ENCODE measurements at regions not wholly inside any gene's neighbourhood (a gene's known extent, or its start where the extent isn't known, plus 50 kb on each side); places are given as distances from the start of the nearest gene placed in this dataset.
A peak's percentile ranks its signal among the peaks of the same experiment; 100 is the strongest.

DNA sequence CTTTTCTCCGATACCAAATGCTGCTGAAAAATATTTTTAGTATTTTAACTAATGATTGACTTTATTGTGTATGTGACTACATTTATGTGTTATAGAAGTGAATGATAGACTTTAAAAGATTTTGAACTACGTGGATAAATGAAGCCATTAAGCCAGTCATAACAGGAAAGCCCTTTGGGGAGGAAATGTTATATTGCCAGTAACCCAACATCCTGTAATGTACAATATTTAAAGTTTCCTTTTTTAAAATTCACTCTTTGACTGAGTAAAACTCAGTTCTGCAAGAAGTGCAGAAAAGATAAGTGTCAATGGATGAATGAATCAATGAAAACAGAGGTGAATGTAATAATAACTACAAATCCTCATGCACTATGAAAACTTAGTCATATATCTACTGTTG is 102.6 kb upstream of the TLE4 start:
- H3K4me1 ChIP-seq (ENCODE audit: insufficient read depth, low read length, poor library complexity, severe bottlenecking), result no peaks in the 10 kb centered on the region
- intact Hi-C loops (cut with micrococcal nuclease; ENCODE audit: unreplicated experiment), result no loop called here
- no peak for DNase-seq (ENCODE audit: low spot score)
- H3K9me3 ChIP-seq (ENCODE audit: low read depth, low read length, poor library complexity, severe bottlenecking), result no peaks in the 10 kb centered on the region
- no peaks in the 10 kb centered on the region for H3K27me3 ChIP-seq (replicated peaks; ENCODE audit: insufficient read depth, low read depth, low read length, poor library complexity)
- H3K27ac ChIP-seq (ENCODE audit: low read depth, low read length, poor library complexity, severe bottlenecking), result no peak overlapping the region
- TF ChIP-seq, protein P1, sequence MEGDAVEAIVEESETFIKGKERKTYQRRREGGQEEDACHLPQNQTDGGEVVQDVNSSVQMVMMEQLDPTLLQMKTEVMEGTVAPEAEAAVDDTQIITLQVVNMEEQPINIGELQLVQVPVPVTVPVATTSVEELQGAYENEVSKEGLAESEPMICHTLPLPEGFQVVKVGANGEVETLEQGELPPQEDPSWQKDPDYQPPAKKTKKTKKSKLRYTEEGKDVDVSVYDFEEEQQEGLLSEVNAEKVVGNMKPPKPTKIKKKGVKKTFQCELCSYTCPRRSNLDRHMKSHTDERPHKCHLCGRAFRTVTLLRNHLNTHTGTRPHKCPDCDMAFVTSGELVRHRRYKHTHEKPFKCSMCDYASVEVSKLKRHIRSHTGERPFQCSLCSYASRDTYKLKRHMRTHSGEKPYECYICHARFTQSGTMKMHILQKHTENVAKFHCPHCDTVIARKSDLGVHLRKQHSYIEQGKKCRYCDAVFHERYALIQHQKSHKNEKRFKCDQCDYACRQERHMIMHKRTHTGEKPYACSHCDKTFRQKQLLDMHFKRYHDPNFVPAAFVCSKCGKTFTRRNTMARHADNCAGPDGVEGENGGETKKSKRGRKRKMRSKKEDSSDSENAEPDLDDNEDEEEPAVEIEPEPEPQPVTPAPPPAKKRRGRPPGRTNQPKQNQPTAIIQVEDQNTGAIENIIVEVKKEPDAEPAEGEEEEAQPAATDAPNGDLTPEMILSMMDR (conservative IDR thresholded peaks at IDR 0.05; ENCODE audit: low read depth, low read length), result no peak
- TF ChIP-seq EZH2 (IDR thresholded peaks at IDR 0.05; ENCODE audit: borderline replicate concordance, low read depth, low read length, poor library complexity, severe bottlenecking), result no peak
- H3K4me3 ChIP-seq (ENCODE audit: low read depth, low read length, poor library complexity, severe bottlenecking), result no peak overlapping the region
- BruUV-seq (replicated peaks), result no TSS peak
- no peaks in the 10 kb centered on the region for H3K36me3 ChIP-seq (ENCODE audit: insufficient read depth, low read length, poor library complexity, severe bottlenecking)
- POLR2A ChIA-PET (ENCODE audit: low non-redundant PET), result no interaction called here
- CTCF ChIA-PET, result no interaction called here

- no peak for TF ChIP-seq EZH2 (IDR thresholded peaks at IDR 0.05; ENCODE audit: borderline replicate concordance, low read depth, low read length, poor library complexity, severe bottlenecking)
- TF ChIP-seq, protein P1 (conservative IDR thresholded peaks at IDR 0.05; ENCODE audit: low read depth, low read length), result no peak
- DNase-seq (ENCODE audit: low spot score), result peak; percentile 11
- Histone ChIP-seq H3K4me1 (ENCODE audit: insufficient read depth, low read length, poor library complexity, severe bottlenecking) (no peaks in the 10 kb centered on the region), H3K4me3 (ENCODE audit: low read depth, low read length, poor library complexity, severe bottlenecking) (no peak overlapping the region), H3K27me3 (replicated peaks; ENCODE audit: insufficient read depth, low read depth, low read length, poor library complexity) (no peaks in the 10 kb centered on the region), H3K36me3 (ENCODE audit: insufficient read depth, low read length, poor library complexity, severe bottlenecking) (no peaks in the 10 kb centered on the region), H3K9me3 (ENCODE audit: low read depth, low read length, poor library complexity, severe bottlenecking) (no peaks in the 10 kb centered on the region), H3K27ac (ENCODE audit: low read depth, low read length, poor library complexity, severe bottlenecking) (no peak overlapping the region)
- ChIA-PET CTCF (no interaction called here), POLR2A (ENCODE audit: low non-redundant PET) (no interaction called here)
- no TSS peak for BruUV-seq (replicated peaks)
- intact Hi-C loops (cut with micrococcal nuclease; ENCODE audit: unreplicated experiment), result loop anchor here (5.0 to 10.0 kb wide), 4 partner anchors 194 to 976 kb away; no protein-coding TSS in a partner anchor
Measured at GRCh38 chr9:79470954-79471353, 100.8 kb upstream of the TLE4 start.

GRCh38 chr9:79471580-79472543 is 99.9 kb upstream of the TLE4 start:
- H3K27ac ChIP-seq (ENCODE audit: low read depth, low read length, poor library complexity, severe bottlenecking), result no peak overlapping the region
- no peaks in the 10 kb centered on the region for H3K36me3 ChIP-seq (ENCODE audit: insufficient read depth, low read length, poor library complexity, severe bottlenecking)
- peak; percentile 61 for DNase-seq (ENCODE audit: low spot score)
- no peaks in the 10 kb centered on the region for H3K27me3 ChIP-seq (replicated peaks; ENCODE audit: insufficient read depth, low read depth, low read length, poor library complexity)
- no peak overlapping the region for H3K4me3 ChIP-seq (ENCODE audit: low read depth, low read length, poor library complexity, severe bottlenecking)
- TF ChIP-seq, protein P1 (conservative IDR thresholded peaks at IDR 0.05; ENCODE audit: low read depth, low read length), result peak; percentile 53
- TF ChIP-seq EZH2 (IDR thresholded peaks at IDR 0.05; ENCODE audit: borderline replicate concordance, low read depth, low read length, poor library complexity, severe bottlenecking), result no peak
- intact Hi-C loops (cut with micrococcal nuclease; ENCODE audit: unreplicated experiment), result loop anchor here (5.0 to 10.0 kb wide), 4 partner anchors 193 to 975 kb away; no protein-coding TSS in a partner anchor
- ChIA-PET CTCF (no interaction called here), POLR2A (ENCODE audit: low non-redundant PET) (no interaction called here)
- BruUV-seq (replicated peaks), result no TSS peak
- H3K4me1 ChIP-seq (ENCODE audit: insufficient read depth, low read length, poor library complexity, severe bottlenecking), result no peaks in the 10 kb centered on the region
- no peaks in the 10 kb centered on the region for H3K9me3 ChIP-seq (ENCODE audit: low read depth, low read length, poor library complexity, severe bottlenecking)

All from A673 (cell line).